PC-9 (cell line): ENCODE measurements at regions not wholly inside any gene's neighbourhood (a gene's known extent, or its start where the extent isn't known, plus 50 kb on each side); places are given as distances from the start of the nearest gene placed in this dataset.
"Not testable (repeated sequence)": the region's sequence is repeated elsewhere in the genome, so short reads cannot be mapped to it uniquely, and the experiment has no call there.

Experiments
- BruUV-seq: library from RNA; stranded (reverse); fragments of 400-500 nt; replicated peaks from 2 replicates; lab custom pipeline; 2021; lab: Mats Ljungman, UMichigan
- CTCF ChIA-PET: fragments of 300-600 bp; sonication (Branson Sonifier 250); formaldehyde crosslinking; loops from one replicate; lab custom pipeline; 2022; ENCODE audit warnings: antibody characterized with exemption; lab: Charles Lee
- POLR2A ChIA-PET: fragments of 300-600 bp; sonication (Branson Sonifier 250); formaldehyde crosslinking; loops from one replicate; lab custom pipeline; 2022; ENCODE audit warnings: antibody characterized with exemption; ENCODE audit not compliant: unreplicated experiment; lab: Charles Lee
- DNase-seq, 2 experiments: peaks; one replicate each; pipeline versions ENCODE4 v3.0.0 to v3.0.0-alpha.2; 2015 to 2022; ENCODE audit warnings: mixed read lengths in 1 of 2
- H2AFZ ChIP-seq: fragments of 200-600 bp; sonication (generic); 2 replicates; pipeline ENCODE4 v1.8.1; 2017; ENCODE audit warnings: antibody characterized with exemption
- H3F3A ChIP-seq: fragments of 200-600 bp; sonication (generic); 2 replicates; pipeline ENCODE4 v1.8.1; 2017; ENCODE audit warnings: antibody characterized with exemption, mild to moderate bottlenecking, low read depth; ENCODE audit not compliant: insufficient read depth
- H3K27ac ChIP-seq: fragments of 200-600 bp; sonication (generic); 2 replicates; pipeline ENCODE4 v1.6.1; 2016; ENCODE audit warnings: mixed run types
- H3K27me3 ChIP-seq: fragments of 200-600 bp; sonication (generic); 2 replicates; pipeline ENCODE4 v1.6.1; 2016; ENCODE audit warnings: low read depth, mixed run types; ENCODE audit not compliant: insufficient read depth
- H3K36me3 ChIP-seq: fragments of 200-600 bp; sonication (generic); 2 replicates; pipeline ENCODE4 v1.6.1; 2016; ENCODE audit warnings: low read depth, mixed run types
- H3K4me1 ChIP-seq: fragments of 200-600 bp; sonication (generic); replicated peaks from 2 replicates; pipeline ENCODE4 v1.6.1; 2016; ENCODE audit warnings: mixed run types; ENCODE audit not compliant: insufficient read depth
- H3K4me2 ChIP-seq: fragments of 200-600 bp; sonication (generic); 2 replicates; pipeline ENCODE4 v1.6.1; 2017; ENCODE audit warnings: mixed run types
- H3K4me3 ChIP-seq: fragments of 200-600 bp; sonication (generic); 2 replicates; pipeline ENCODE4 v1.6.1; 2016; ENCODE audit warnings: mixed run types
- H3K79me2 ChIP-seq: fragments of 200-600 bp; sonication (generic); 2 replicates; pipeline ENCODE4 v1.6.1; 2017; ENCODE audit warnings: low read depth, mixed run types
- H3K9me2 ChIP-seq: fragments of 200-600 bp; sonication (generic); 2 replicates; pipeline ENCODE4 v1.8.1; 2017; ENCODE audit warnings: mild to moderate bottlenecking; ENCODE audit not compliant: insufficient read depth
- H3K9me3 ChIP-seq: fragments of 200-600 bp; sonication (generic); 2 replicates; pipeline ENCODE4 v1.8.1; 2016; ENCODE audit warnings: low read depth; ENCODE audit not compliant: insufficient read depth
- H4K20me1 ChIP-seq: fragments of 200-600 bp; sonication (generic); 2 replicates; pipeline ENCODE4 v1.8.1; 2017; ENCODE audit not compliant: insufficient read depth
- EZH2 ChIP-seq: fragments of 200-600 bp; sonication (generic); IDR thresholded peaks from 2 replicates; pipeline ENCODE4 v1.8.0; 2017; ENCODE audit warnings: antibody characterized with exemption, low read depth
- intact Hi-C: fragments of 100-400 bp; cut with micrococcal nuclease; formaldehyde crosslinking; loops from one replicate; pipeline ENCODE4 v1.10.0; 2022; ENCODE audit not compliant: unreplicated experiment
- TF ChIP-seq, protein P1 (sequence below): fragments of 200-600 bp; sonication (generic); conservative IDR thresholded peaks from 2 replicates; pipeline ENCODE4 v1.6.1; 2017; ENCODE audit warnings: mixed run types, antibody characterized with exemption, mild to moderate bottlenecking, moderate library complexity

DNA sequence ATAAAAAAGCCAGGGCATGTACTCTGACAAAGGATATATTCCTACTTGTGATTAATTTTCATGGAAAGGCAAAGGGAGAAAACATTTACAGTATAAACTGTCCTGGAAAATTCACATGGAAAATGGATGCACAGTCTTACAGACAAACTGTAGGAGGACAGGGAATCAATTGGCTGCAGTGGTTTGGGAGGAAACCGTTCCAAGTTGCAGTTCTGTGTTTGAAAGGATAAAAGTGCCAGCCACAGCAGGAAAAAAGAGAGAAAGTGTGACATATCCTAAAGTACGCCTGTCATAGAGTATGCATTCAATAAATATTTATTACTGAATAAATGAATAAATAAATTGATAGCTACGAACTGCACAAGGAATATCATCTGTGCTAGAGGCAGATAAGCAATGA, 462.9 kb downstream of the RAB38 start:
- Histone ChIP-seq H3K4me3 (no peak overlapping the region), H3F3A (no peaks in the 10 kb centered on the region), H3K79me2 (no peaks in the 10 kb centered on the region), H4K20me1 (no peaks in the 10 kb centered on the region), H3K27me3 (no peaks in the 10 kb centered on the region), H3K4me2 (no peak overlapping the region), H3K9me2 (0 out of 2 replicates have a peak, but pooled peaks cover 3% of the 10 kb centered on the region), H2AFZ (no peak overlapping the region), H3K36me3 (no peaks in the 10 kb centered on the region), H3K9me3 (no peaks in the 10 kb centered on the region), H3K27ac (no peak overlapping the region), H3K4me1 (no peaks in the 10 kb centered on the region)
- ChIA-PET POLR2A (no interaction called here), CTCF (no interaction called here)
- intact Hi-C loops, result no loop called here
- DNase-seq, result no peak
- TF ChIP-seq, protein P1, sequence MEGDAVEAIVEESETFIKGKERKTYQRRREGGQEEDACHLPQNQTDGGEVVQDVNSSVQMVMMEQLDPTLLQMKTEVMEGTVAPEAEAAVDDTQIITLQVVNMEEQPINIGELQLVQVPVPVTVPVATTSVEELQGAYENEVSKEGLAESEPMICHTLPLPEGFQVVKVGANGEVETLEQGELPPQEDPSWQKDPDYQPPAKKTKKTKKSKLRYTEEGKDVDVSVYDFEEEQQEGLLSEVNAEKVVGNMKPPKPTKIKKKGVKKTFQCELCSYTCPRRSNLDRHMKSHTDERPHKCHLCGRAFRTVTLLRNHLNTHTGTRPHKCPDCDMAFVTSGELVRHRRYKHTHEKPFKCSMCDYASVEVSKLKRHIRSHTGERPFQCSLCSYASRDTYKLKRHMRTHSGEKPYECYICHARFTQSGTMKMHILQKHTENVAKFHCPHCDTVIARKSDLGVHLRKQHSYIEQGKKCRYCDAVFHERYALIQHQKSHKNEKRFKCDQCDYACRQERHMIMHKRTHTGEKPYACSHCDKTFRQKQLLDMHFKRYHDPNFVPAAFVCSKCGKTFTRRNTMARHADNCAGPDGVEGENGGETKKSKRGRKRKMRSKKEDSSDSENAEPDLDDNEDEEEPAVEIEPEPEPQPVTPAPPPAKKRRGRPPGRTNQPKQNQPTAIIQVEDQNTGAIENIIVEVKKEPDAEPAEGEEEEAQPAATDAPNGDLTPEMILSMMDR, result no peak
- TF ChIP-seq EZH2, result no peak
- no TSS peak for BruUV-seq

DNA sequence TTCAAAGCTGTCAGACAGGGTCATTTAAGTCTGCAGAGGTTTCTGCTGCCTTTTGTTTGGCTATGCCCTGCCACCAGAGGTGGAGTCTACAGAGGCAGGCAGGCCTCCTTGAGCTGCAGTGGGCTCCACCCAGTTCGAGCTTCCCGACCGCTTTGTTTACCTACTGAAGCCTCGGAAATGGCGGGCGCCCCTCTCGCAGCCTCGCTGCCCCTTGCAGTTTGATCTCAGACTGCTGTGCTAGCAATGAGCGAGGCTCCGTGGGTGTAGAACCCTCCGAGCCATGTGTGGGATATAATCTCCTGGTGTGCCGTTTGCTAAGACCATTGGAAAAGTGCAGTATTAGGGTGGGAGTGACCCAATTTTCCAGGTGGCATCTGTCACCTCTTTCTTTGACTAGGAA, 471.7 kb downstream of the RAB38 start:
- H3K4me3 ChIP-seq, BruUV-seq, CTCF ChIA-PET, H3K27ac ChIP-seq, H3K9me3 ChIP-seq, H3K27me3 ChIP-seq, H2AFZ ChIP-seq, H3K4me1 ChIP-seq, H3K9me2 ChIP-seq, intact Hi-C loops, H3K79me2 ChIP-seq, H3K4me2 ChIP-seq, DNase-seq, H3F3A ChIP-seq, H3K36me3 ChIP-seq, H4K20me1 ChIP-seq: not testable (repeated sequence)
- POLR2A ChIA-PET, result interaction anchor here (0.7 kb wide), 1 partner anchor 347 kb away, joined by 6 read pairs; no protein-coding TSS in a partner anchor

DNA sequence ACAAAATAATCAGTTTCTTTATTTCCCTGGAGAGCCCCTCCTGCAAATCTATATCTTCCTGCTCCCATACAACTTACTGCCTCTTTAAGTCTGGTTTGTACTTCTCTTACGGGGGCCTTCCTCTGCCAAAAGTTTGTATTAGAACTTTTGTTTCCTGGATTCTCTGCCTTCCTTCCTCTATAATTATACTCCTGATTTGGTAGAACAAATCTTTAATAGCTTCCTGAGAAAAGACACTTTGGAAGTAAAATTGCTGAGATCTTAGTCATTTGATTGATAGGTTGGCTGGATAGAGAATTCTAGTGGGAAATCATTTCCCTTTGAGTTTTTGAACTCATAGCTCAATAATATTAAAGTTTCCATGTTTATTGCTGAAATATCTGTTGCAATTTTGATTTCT, 499.2 kb downstream of the RAB38 start:
- no peak for TF ChIP-seq EZH2
- DNase-seq, result no peak
- POLR2A ChIA-PET, result no interaction called here
- Histone ChIP-seq H3K36me3 (no peaks in the 10 kb centered on the region), H3K9me2 (no peaks in the 10 kb centered on the region), H3F3A (no peaks in the 10 kb centered on the region), H3K27ac (no peak overlapping the region), H3K4me1 (no peaks in the 10 kb centered on the region), H3K79me2 (no peaks in the 10 kb centered on the region), H3K4me3 (no peak overlapping the region), H3K9me3 (no peaks in the 10 kb centered on the region), H4K20me1 (no peaks in the 10 kb centered on the region), H2AFZ (no peak overlapping the region), H3K27me3 (no peaks in the 10 kb centered on the region), H3K4me2 (no peak overlapping the region)
- intact Hi-C loops, result no loop called here
- CTCF ChIA-PET, result no interaction called here
- BruUV-seq, result no TSS peak

DNA sequence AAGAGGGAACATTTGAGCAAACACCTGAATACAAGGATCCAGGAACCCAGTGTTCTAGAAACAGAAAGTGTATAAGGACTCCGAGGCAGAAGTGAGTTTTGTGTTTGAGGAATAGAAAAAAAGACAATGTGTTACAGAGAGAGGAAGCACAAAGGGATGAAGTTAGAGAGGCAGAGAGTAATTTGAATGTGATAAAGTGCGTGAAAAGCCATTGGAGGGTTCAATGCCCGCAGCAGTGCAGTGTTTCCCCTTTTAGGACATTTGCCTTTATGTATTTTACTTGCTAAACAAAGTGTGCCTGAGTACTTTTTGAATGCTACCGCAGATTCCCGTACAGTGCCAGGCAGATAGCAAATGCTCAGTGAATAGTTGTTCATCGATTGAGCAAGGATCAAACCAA, 508.5 kb downstream of the RAB38 start:
- H3F3A ChIP-seq, result no peaks in the 10 kb centered on the region
- no peak overlapping the region for H3K4me3 ChIP-seq
- H3K27me3 ChIP-seq, result no peaks in the 10 kb centered on the region
- no TSS peak for BruUV-seq
- no peak for DNase-seq
- no peak overlapping the region for H2AFZ ChIP-seq
- no peak for TF ChIP-seq EZH2
- TF ChIP-seq, protein P1, result no peak
- H3K4me2 ChIP-seq, result no peak overlapping the region
- H3K9me2 ChIP-seq, result no peaks in the 10 kb centered on the region
- H3K9me3 ChIP-seq, result no peaks in the 10 kb centered on the region
- ChIA-PET CTCF (no interaction called here), POLR2A (no interaction called here)
- no peaks in the 10 kb centered on the region for H3K4me1 ChIP-seq
- no peaks in the 10 kb centered on the region for H3K79me2 ChIP-seq
- no peaks in the 10 kb centered on the region for H4K20me1 ChIP-seq
- no peaks in the 10 kb centered on the region for H3K36me3 ChIP-seq
- intact Hi-C loops, result no loop called here
- no peak overlapping the region for H3K27ac ChIP-seq
